ENCODE measurements at regions not wholly inside any gene's neighbourhood (a gene's known extent, or its start where the extent isn't known, plus 50 kb on each side); places are given as distances from the start of the nearest gene placed in this dataset.

DNA sequence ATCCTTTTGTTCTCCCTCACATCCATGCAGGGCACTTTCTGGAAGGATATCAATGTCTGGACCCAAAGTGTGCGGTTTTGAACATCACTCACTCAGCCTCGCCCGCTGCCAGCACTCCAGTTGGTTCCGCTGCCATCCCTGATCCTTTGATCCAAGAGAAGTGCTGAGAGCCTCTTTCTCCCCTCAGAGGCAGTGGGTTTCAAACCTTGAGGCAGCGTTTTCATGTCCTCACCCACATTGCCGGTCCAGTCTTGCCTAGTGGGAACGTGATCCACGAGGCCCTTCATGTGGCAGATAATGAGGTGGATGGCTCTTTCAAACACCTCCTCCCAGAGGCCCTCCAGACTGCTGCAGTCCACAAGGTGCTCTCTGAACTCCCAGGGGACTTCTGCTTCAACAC is 122.2 kb downstream of the ACTL8 start:
- no peaks in the 10 kb centered on the region for H3K36me3 Mint-ChIP-seq (ENCODE audit: low read depth)
- no peak overlapping the region for H3K4me3 Mint-ChIP-seq
- no peaks in the 10 kb centered on the region for H3K4me1 Mint-ChIP-seq (ENCODE audit: low read depth)
- H3K27me3 Mint-ChIP-seq (ENCODE audit: low read depth) = no peaks in the 10 kb centered on the region
- DNase-seq (ENCODE audit: low spot score) = no peak
- no peaks in the 10 kb centered on the region for H3K9me3 Mint-ChIP-seq
- no peak overlapping the region for H3K27ac Mint-ChIP-seq

DNA sequence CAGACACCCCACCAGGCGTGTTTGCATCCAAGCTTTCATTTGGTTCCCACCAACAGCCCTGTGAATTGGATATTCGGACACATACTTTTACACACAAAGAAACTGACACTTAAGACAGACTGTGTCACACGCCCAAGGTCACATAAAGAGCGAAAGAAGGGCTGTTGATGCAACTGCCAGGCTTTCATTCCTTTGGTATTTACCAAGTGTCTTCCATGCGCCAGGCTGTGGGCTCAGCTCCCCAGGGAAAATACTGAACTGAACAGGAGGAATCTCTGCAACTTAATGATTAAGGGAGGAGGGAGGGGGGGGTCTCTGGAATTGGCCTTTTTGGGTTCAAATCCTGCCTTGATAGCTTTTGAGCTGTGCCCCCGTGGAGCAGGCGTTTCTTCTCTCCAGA is 122.8 kb downstream of the ACTL8 start:
- H3K27ac Mint-ChIP-seq = no peak overlapping the region
- DNase-seq (ENCODE audit: low spot score) = no peak
- no peaks in the 10 kb centered on the region for H3K9me3 Mint-ChIP-seq
- no peaks in the 10 kb centered on the region for H3K27me3 Mint-ChIP-seq (ENCODE audit: low read depth)
- no peaks in the 10 kb centered on the region for H3K4me1 Mint-ChIP-seq (ENCODE audit: low read depth)
- no peak overlapping the region for H3K4me3 Mint-ChIP-seq
- no peaks in the 10 kb centered on the region for H3K36me3 Mint-ChIP-seq (ENCODE audit: low read depth)

DNA sequence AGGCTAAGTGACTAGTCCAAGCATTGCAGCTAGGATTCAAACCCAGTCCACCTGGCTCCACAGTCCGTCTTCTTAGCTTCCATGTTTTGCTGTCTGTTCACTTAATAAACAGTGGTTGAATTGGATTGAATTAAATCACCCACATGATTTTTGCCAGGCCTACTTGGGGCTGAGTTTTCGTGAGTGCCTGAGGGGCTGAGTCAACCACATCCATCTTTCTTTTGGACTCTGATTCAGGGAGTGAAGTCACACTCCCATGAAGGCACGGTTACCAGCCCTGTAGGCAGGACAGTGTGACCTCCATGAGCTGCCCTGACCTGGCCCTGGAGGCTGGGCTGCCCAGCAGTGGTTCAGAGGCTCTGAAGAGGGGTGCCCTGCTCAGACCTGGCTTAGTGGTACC is 123.7 kb downstream of the ACTL8 start:
- no peak for DNase-seq (ENCODE audit: low spot score)
- no peaks in the 10 kb centered on the region for H3K9me3 Mint-ChIP-seq

DNA sequence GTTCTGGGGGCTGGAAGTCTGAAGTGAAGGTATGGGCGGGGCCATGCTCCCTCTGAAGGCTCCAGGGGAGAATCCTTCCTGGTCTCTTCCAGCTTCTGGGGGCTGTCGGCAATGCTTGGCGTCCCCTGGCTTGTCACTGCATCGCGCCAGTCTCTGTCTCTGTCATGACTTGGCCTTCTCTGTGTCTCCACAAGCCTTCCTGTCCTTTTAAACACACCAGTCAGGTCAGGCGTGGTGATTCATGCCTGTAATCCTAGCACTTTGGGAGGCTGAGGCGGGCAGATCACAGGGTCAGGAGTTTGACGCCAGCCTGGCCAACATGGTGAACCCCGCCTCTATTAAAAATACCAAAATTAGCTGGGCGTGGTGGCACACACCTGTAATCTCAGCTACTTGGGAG is 125.3 kb downstream of the ACTL8 start:
- no peak for DNase-seq (ENCODE audit: low spot score)
- no peaks in the 10 kb centered on the region for H3K36me3 Mint-ChIP-seq (ENCODE audit: low read depth)
- no peaks in the 10 kb centered on the region for H3K4me1 Mint-ChIP-seq (ENCODE audit: low read depth)
- no peaks in the 10 kb centered on the region for H3K9me3 Mint-ChIP-seq
- no peak overlapping the region for H3K4me3 Mint-ChIP-seq
- H3K27me3 Mint-ChIP-seq (ENCODE audit: low read depth) = no peaks in the 10 kb centered on the region
- no peak overlapping the region for H3K27ac Mint-ChIP-seq

More for the DNA sequence above, 123.7 kb downstream of the ACTL8 start:
- H3K36me3 Mint-ChIP-seq (ENCODE audit: low read depth) = no peaks in the 10 kb centered on the region
- no peak overlapping the region for H3K27ac Mint-ChIP-seq
- H3K4me1 Mint-ChIP-seq (ENCODE audit: low read depth) = no peaks in the 10 kb centered on the region
- no peak overlapping the region for H3K4me3 Mint-ChIP-seq
- no peaks in the 10 kb centered on the region for H3K27me3 Mint-ChIP-seq (ENCODE audit: low read depth)

DNA sequence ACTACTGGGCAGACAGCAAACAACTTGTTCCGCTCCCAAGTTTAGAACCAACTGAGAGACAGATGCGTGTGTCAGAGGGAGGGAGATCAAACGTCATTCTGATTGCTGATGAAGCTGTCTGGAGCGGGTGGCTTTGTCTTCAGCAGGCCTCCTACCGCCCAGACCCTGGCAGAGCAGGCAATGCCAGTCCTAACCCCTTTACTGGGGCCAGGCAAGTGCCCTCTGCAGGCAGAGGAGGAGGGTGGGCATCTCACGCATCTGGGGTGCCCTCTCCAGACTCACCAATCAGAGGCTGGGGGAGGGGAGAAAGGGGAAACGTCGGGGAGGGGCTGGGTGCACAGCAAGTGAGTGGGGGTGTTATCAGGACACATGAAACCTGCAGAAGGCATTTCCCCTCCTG is 126.6 kb downstream of the ACTL8 start:
- no peaks in the 10 kb centered on the region for H3K36me3 Mint-ChIP-seq (ENCODE audit: low read depth)
- H3K4me3 Mint-ChIP-seq = no peak overlapping the region
- H3K9me3 Mint-ChIP-seq = no peaks in the 10 kb centered on the region
- H3K27ac Mint-ChIP-seq = no peak overlapping the region
- DNase-seq (ENCODE audit: low spot score) = no peak
- H3K4me1 Mint-ChIP-seq (ENCODE audit: low read depth) = no peaks in the 10 kb centered on the region
- H3K27me3 Mint-ChIP-seq (ENCODE audit: low read depth) = no peaks in the 10 kb centered on the region

DNA sequence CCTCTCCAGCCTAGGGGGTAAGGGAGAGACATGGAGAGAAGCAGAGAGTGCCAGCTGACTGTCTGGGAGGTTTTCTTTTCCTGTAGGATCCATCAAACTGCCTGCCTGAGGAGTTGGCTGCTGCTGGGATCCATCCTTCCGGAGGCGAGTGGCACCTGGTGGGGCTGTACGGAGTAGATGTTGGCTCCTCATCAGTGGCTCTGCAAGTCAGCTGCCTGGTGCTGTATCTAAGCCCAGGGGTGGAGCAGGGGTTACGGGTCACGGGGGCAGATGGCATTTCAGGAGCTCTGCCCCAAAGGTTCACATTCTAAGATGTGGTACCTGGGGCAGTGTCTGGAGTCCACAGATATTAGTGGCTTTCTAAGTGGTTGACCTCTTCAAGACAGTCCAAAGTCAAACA is 128.0 kb downstream of the ACTL8 start:
- Mint-ChIP-seq H3K9me3 (no peaks in the 10 kb centered on the region), H3K36me3 (ENCODE audit: low read depth) (no peaks in the 10 kb centered on the region), H3K27me3 (ENCODE audit: low read depth) (no peaks in the 10 kb centered on the region), H3K4me3 (no peak overlapping the region), H3K27ac (no peak overlapping the region), H3K4me1 (ENCODE audit: low read depth) (no peaks in the 10 kb centered on the region)
- DNase-seq (ENCODE audit: low spot score) = no peak

DNA sequence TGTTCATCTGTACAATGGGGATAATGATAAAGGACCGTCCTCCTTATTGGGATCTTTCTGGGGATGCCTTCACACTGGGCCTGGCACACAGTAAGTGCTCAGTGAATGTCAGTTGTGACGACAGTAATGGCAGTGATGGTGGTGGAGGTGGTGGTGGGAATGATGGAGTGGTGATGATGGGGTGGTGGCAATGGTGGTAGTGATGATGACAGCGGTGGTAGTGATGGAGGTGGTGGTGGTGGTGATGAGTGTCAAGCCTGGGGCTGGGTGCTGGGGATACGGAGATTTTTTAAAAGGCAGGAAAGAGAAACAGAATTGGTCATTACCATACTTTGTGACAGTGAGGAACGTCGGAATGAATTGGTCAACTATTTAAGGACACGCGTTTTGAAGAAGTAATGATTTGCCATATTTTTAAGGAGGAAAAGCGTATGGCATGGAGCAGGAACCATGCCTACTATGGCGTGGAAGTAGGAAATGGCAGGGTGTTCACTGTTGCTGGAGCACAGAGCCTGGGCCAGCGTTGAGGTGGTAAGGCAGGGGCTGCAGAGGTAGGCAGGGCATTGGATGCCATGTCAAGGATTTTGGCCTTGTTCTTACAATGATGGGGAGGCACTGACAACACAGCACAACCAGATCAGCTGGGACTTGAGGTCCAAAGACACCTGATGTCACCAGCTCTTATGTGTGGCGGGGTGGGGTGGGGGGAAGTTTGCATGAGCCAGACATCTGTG is 128.7 kb downstream of the ACTL8 start:
- Mint-ChIP-seq H3K4me3 (no peak overlapping the region), H3K9me3 (no peaks in the 10 kb centered on the region), H3K27me3 (ENCODE audit: low read depth) (no peaks in the 10 kb centered on the region), H3K27ac (no peak overlapping the region), H3K4me1 (ENCODE audit: low read depth) (no peaks in the 10 kb centered on the region), H3K36me3 (ENCODE audit: low read depth) (no peaks in the 10 kb centered on the region)
- no peak for DNase-seq (ENCODE audit: low spot score)

DNA sequence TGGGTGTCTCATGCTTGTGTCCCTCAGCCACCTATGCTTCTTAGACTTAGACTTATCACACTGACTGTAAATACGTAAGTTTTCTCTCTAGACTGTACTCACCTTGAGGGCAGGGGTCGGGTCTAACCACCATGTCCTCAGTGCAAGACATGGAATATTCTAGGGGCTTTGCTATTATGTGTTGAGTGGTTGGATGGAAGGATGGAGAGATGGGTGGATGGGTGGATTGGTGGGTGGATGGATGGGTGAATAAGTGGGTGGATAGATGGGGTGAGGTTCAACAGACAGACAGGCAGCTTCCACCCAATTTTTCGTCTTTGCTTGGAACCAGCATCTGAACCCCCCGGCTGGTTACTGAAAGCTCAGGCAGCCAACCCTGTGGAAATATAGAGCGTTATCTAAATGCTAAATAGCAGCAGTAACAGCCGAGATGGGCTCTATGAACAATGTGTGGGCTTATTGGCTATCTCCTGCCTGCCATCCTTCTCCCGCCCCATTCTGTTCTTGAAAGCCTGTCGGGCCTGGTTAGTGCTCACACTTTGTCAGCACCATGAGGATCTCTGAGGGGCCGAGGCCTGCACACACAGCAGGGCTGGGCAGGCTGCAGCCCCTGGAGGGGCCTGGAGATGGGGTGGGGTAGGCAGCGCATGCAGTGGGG is 130.7 kb downstream of the ACTL8 start:
- Mint-ChIP-seq H3K27me3 (ENCODE audit: low read depth) (no peaks in the 10 kb centered on the region), H3K4me1 (ENCODE audit: low read depth) (no peaks in the 10 kb centered on the region), H3K27ac (no peak overlapping the region), H3K36me3 (ENCODE audit: low read depth) (no peaks in the 10 kb centered on the region), H3K9me3 (no peaks in the 10 kb centered on the region), H3K4me3 (no peak overlapping the region)
- DNase-seq (ENCODE audit: low spot score) = no peak

DNA sequence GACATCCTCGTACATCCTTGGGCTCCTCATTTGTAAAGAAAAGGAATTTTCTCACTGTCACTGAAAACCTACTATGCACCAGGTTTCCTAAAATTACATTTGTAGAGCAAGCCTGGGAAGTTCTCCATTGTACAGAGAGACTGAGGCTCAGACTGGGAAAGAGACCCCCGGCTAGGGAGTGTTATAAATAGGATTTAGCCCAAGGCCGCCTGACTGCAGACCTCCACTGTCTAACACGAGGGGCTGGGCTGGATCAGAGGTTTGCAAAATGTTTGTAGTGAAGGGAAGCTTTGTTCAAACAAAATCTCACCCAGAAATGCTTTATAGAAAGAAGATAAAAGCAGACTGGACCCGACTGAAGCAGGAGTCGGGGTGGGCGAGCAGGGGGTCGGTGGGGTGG is 131.3 kb downstream of the ACTL8 start:
- Mint-ChIP-seq H3K27me3 (ENCODE audit: low read depth) (no peaks in the 10 kb centered on the region), H3K4me1 (ENCODE audit: low read depth) (no peaks in the 10 kb centered on the region), H3K27ac (no peak overlapping the region), H3K36me3 (ENCODE audit: low read depth) (no peaks in the 10 kb centered on the region), H3K4me3 (no peak overlapping the region), H3K9me3 (no peaks in the 10 kb centered on the region)
- DNase-seq (ENCODE audit: low spot score) = no peak

DNA sequence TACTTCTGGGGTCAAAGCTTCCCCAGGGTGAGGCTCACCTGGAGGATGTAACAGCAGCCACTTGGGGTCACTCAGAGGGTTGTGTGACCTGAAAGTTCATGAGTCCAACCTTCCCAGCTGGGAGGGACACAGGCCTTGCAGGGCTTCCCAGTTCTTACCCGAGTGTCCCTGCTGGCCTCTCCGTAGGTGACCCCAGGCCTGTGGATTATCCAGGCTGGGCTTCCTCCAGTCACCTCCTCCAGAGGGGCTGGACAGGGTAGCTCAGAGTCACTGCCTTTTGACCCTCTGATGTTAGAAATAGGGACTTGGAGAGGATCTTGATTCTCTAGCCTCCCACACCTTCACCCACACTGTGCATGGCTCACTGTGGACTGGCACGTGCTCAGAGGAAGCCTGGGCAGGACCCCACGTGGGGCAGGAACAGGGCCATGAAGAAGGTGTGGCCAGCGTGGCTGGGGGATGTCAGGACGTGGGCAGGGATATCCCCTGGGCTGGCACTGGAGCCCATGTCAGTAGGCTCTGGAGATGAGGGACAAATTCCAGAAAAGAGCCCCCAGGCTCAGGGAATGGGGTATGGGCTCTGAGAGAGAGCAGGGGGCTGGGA is 131.8 kb downstream of the ACTL8 start:
- Mint-ChIP-seq H3K4me1 (ENCODE audit: low read depth) (no peaks in the 10 kb centered on the region), H3K4me3 (no peak overlapping the region)

DNA sequence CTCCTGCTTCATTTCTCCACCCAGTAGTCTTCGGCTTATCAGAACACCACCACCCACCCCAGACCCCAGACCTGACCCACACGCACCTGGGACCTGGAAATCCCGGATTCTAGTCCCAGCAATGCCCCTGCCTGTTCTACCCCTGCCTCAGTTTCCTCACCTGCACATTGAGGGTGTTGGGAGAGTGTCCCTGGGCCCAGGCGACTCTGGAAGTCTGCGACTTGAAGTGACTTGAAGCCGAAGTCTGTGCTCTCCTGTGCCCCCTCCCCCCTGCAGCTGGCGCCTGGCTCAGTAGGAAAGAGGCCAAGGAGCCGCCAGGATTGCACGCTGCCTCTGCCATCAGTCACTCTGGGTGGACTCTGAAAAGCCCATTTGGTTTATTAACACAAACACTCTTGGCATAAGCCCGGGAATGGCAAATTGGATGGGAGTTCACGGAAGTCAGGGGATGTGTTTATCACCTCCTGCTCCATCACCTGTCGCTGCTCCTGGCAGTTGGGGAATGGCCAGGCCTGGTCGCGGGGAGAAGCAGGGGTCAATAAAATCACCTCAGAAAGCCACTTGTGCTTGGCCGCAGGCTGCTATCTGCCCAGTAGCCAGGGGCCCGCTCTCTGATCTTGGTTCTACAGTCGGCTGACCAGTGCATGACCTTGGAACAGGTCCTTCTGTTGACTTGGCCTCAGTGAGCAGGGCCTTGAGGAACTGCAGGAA is 132.7 kb downstream of the ACTL8 start:
- DNase-seq (ENCODE audit: low spot score) = no peak
- H3K4me1 Mint-ChIP-seq (ENCODE audit: low read depth) = no peaks in the 10 kb centered on the region
- H3K27ac Mint-ChIP-seq = no peak overlapping the region
- no peaks in the 10 kb centered on the region for H3K36me3 Mint-ChIP-seq (ENCODE audit: low read depth)
- no peak overlapping the region for H3K4me3 Mint-ChIP-seq
- no peaks in the 10 kb centered on the region for H3K9me3 Mint-ChIP-seq
- H3K27me3 Mint-ChIP-seq (ENCODE audit: low read depth) = no peaks in the 10 kb centered on the region

More for the DNA sequence above, 131.8 kb downstream of the ACTL8 start:
- no peaks in the 10 kb centered on the region for H3K27me3 Mint-ChIP-seq (ENCODE audit: low read depth)
- no peak for DNase-seq (ENCODE audit: low spot score)
- no peaks in the 10 kb centered on the region for H3K36me3 Mint-ChIP-seq (ENCODE audit: low read depth)
- no peaks in the 10 kb centered on the region for H3K9me3 Mint-ChIP-seq
- no peak overlapping the region for H3K27ac Mint-ChIP-seq

DNA sequence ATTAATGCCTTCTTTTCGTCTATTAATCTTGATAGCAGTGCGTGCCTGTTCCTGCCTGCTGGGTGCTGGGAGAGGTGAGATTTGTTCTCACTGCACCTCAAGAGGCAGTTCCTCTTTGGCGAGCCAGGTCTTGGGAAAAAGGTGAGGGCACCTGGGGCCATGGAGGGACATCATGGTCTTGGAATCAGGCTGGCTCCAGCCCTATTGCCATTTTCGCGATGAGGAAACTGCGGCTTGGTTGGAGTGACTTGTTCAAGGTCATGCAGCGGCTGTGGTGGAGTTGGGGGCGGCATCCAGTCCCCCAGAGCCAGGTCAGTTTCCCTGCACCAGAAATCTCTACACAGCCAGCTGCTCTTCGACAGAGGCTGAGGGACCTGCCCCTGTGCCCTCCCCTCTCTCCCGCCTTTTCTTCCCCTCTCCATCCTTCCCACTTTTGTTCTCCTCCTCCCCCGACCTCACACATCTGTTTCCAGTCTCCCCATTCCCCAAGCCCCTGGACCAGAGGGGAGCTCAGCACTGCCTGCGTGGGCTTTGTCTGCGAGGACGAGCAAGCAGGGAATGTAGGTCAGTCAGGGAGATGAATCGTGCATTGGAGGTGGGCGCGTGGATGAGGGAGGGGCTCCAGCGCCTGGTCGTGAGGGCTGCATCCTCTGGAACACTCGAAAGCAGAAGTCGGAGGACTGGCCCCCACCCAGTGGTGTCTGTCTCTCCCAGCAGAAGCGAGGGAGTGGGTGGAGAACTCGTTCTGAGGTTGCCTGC is 135.1 kb downstream of the ACTL8 start:
- Mint-ChIP-seq H3K4me3 (no peak overlapping the region), H3K4me1 (ENCODE audit: low read depth) (no peaks in the 10 kb centered on the region), H3K9me3 (no peaks in the 10 kb centered on the region), H3K36me3 (ENCODE audit: low read depth) (no peaks in the 10 kb centered on the region), H3K27me3 (ENCODE audit: low read depth) (no peaks in the 10 kb centered on the region), H3K27ac (no peak overlapping the region)
- DNase-seq (ENCODE audit: low spot score) = no peak

DNA sequence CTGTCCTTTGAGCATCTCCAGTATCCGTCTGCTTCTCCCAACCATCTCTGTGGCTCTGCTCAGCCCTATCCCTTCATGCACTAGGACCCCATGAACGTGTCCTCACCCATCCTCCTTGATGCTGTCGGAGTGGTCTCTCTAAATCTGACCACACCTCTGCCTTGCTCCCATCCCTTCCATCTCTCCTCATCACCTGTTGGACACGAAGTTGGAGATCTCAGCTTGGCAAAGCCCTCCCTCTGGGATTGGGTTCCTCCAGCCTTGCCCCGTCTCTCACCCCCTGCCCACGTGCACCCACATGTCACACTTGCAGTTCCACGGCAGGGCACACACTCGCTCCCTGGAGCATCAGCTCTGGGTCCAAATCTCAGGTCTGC is 135.7 kb downstream of the ACTL8 start:
- DNase-seq (ENCODE audit: low spot score) = no peak
- H3K9me3 Mint-ChIP-seq = no peaks in the 10 kb centered on the region
- H3K27ac Mint-ChIP-seq = no peak overlapping the region
- H3K4me3 Mint-ChIP-seq = no peak overlapping the region
- H3K4me1 Mint-ChIP-seq (ENCODE audit: low read depth) = no peaks in the 10 kb centered on the region
- H3K27me3 Mint-ChIP-seq (ENCODE audit: low read depth) = no peaks in the 10 kb centered on the region
- H3K36me3 Mint-ChIP-seq (ENCODE audit: low read depth) = no peaks in the 10 kb centered on the region

Data from T-helper 2 cell treated with Interferon-gamma antibody and Interleukin-4, amounts not matched to agents 5 μg/mL and 100 μg/mL, for 36 hours (primary cell).